Stimulated activated CD8-positive, alpha-beta memory T cell treated with anti-CD3 and anti-CD28 coated beads, Interleukin-4, amount 100 ng/mL, for 24 hours (primary cell): ENCODE measurements at regions not wholly inside any gene's neighbourhood (a gene's known extent, or its start where the extent isn't known, plus 50 kb on each side); places are given as distances from the start of the nearest gene placed in this dataset.
"Not testable (repeated sequence)": the region's sequence is repeated elsewhere in the genome, so short reads cannot be mapped to it uniquely, and the experiment has no call there.

ENCODE experiments used
- DNase-seq: peaks from one replicate; pipeline ENCODE4 v3.0.0-alpha.2; 2020; ENCODE audit warnings: low read depth

GRCh38 chr5:102048940-102049339, 247.1 kb downstream of the SLCO4C1 start:
- DNase-seq = no peak

GRCh38 chr5:102047073-102047472, 249.0 kb downstream of the SLCO4C1 start:
- DNase-seq = not testable (repeated sequence)

GRCh38 chr5:102040326-102040725, 255.8 kb downstream of the SLCO4C1 start:
- DNase-seq = no peak

GRCh38 chr5:102036927-102037326, 259.2 kb downstream of the SLCO4C1 start:
- no peak for DNase-seq

GRCh38 chr5:102031711-102032110, 264.4 kb downstream of the SLCO4C1 start:
- no peak for DNase-seq

- DNase-seq = no peak
Observed at GRCh38 chr5:102018690-102019089, 277.4 kb downstream of the SLCO4C1 start.

- DNase-seq = no peak
Observed at GRCh38 chr5:102018279-102018678, 277.8 kb downstream of the SLCO4C1 start.

GRCh38 chr5:102014371-102014770, 281.7 kb downstream of the SLCO4C1 start:
- no peak for DNase-seq

- DNase-seq = no peak
Observed at GRCh38 chr5:102010644-102011043, 285.4 kb downstream of the SLCO4C1 start.

- DNase-seq = no peak
Observed at GRCh38 chr5:101997235-101997634, 298.8 kb downstream of the SLCO4C1 start.

GRCh38 chr5:101995585-101995984, 300.5 kb downstream of the SLCO4C1 start:
- no peak for DNase-seq

- no peak for DNase-seq
Observed at GRCh38 chr5:101991486-101991885, 304.6 kb downstream of the SLCO4C1 start.

GRCh38 chr5:101989659-101990058, 306.4 kb downstream of the SLCO4C1 start:
- DNase-seq = no peak

- DNase-seq = no peak
Observed at GRCh38 chr5:101977729-101978345, 318.2 kb downstream of the SLCO4C1 start.

- no peak for DNase-seq
Observed at GRCh38 chr5:101976933-101977332, 319.2 kb downstream of the SLCO4C1 start.

GRCh38 chr5:101969742-101970141, 326.3 kb downstream of the SLCO4C1 start:
- no peak for DNase-seq

- no peak for DNase-seq
Observed at GRCh38 chr5:101966476-101966875, 329.6 kb downstream of the SLCO4C1 start.

- no peak for DNase-seq
Observed at GRCh38 chr5:101955891-101956290, 340.2 kb downstream of the SLCO4C1 start.

GRCh38 chr5:101950019-101950418, 346.1 kb downstream of the SLCO4C1 start:
- no peak for DNase-seq

GRCh38 chr5:101948615-101949014, 347.5 kb downstream of the SLCO4C1 start:
- DNase-seq = no peak

GRCh38 chr5:101943784-101944183, 352.3 kb downstream of the SLCO4C1 start:
- no peak for DNase-seq

GRCh38 chr5:101942321-101942882, 353.7 kb downstream of the SLCO4C1 start:
- DNase-seq = no peak

- no peak for DNase-seq
Observed at GRCh38 chr5:101937041-101937440, 359.0 kb downstream of the SLCO4C1 start.

GRCh38 chr5:101935086-101935485, 361.0 kb downstream of the SLCO4C1 start:
- DNase-seq = no peak
